ENCODE measurements at regions not wholly inside any gene's neighbourhood (a gene's known extent, or its start where the extent isn't known, plus 50 kb on each side); places are given as distances from the start of the nearest gene placed in this dataset.

DNA sequence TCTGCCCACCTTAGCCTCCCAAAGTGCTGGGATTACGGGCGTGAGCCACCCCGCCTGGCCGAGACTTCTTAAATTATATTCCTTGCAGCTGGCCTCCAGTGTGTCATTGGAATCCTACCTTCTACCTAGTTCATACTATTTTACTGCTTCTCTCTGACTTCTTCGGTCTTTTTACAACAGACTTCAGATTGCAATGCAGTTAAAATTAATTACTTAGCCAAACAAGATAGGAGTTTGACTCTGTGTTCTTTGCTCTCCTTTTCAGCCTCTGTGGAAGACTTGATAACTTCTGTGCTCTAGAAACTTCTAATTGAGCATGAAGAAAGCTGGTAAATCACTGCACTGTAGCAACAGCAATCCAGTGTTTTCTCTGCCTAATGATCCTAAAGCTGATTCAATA, 199.5 kb downstream of the GASK1B start:
- no peak for DNase-seq (ENCODE audit: low read depth, low spot score)

DNA sequence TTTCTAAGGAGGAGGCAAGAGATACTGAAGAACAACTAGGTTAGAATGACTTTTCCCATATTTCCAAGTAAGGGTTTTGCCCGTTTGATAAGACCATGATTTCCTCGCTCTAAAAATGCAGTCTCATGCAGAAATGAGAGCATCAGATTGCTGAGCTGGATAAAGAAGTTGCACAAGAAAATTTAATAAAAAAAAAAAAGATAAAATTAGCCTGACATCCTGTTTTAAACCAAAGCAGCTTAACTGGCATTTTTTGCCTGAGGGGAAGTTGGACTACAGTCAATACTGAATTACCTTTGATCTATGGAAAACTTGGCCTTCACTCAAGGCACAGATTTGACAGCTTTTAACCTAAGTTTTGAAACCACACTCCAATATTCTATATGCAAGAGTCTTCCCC, 208.4 kb downstream of the GASK1B start:
- DNase-seq (ENCODE audit: low read depth, low spot score): no peak

DNA sequence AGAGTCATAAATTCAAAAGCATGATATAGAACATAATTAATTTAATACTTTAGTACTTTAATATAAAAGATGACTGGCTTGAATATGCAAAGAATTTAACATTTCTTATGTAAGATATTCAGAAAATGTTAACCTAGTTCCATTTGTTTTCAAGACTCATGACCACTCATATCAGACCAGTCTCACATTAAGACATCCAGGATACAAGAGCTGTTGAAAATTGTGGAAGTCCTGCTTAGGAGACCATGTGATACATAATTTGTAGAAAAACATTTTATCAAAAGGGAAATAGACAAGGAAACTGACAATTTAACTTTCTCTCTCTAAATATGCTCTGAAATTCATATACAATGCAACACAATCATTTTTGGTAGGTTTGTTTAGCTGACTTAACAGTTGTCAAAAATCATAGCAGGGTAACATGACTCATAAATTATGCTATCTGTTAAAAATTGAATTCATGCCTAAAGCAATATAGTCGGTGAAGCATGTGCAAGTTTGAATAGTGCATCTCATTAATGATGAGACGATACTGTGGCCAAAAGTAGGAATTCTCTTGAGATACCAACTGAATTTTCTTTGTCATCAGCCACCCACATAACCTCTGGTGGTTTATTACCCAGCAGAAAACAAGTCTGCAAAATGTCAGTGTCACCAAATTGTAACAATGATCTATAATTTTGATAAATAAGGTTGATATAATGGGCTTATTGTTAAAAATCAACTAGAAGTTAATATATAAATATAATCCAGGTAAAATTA, 211.4 kb downstream of the GASK1B start:
- no peak for DNase-seq (ENCODE audit: low read depth, low spot score)

- DNase-seq (ENCODE audit: low read depth, low spot score): no peak
These were observed 214.9 kb downstream of the GASK1B start for GRCh38 chr4:157957905-157958304.

- DNase-seq (ENCODE audit: low read depth, low spot score): no peak
These were observed 230.8 kb downstream of the GASK1B start for GRCh38 chr4:157942017-157942416.

DNA sequence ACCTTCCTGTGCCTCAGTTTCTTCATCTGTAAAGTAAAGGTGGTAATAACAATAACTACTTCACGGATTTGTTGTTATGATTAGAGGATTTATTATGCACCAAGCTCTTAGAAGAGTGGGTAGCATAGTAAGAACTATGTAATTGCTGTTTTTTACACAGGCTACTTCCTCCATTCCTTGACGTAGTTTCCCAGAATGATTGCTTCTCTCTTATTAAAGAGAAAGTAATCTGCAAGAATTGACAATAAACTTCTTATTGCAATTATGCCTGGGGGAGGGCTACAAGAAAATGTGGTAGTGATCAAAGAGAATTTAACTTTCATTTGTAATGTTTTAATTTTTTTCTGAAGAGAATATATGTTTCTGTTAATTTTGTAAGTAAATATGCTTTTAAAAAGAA, 238.7 kb downstream of the GASK1B start:
- DNase-seq (ENCODE audit: low read depth, low spot score): no peak

DNA sequence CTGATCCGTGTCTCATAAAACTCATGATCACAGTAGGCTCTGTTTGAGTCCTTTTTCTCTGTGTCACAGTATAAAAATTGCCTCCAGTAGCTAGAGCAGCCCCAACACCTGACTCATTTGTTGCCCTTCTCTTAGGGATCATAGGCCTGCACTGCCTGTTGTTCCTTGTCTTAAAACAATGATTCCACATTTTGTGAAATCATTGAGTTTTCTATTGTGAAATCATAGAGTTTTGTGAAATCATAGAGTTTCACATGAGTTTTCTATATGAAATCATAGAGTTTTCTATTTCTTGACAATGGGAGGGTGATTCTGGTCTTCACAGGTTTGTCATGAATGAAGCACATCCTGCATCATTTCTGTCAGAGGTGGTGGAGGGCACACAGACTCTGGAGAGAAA, 239.9 kb downstream of the GASK1B start:
- no peak for DNase-seq (ENCODE audit: low read depth, low spot score)

- DNase-seq (ENCODE audit: low read depth, low spot score): no peak
These were observed 243.3 kb downstream of the GASK1B start for GRCh38 chr4:157929486-157929885.

- no peak for DNase-seq (ENCODE audit: low read depth, low spot score)
These were observed 254.6 kb downstream of the GASK1B start for GRCh38 chr4:157918036-157918832.

DNA sequence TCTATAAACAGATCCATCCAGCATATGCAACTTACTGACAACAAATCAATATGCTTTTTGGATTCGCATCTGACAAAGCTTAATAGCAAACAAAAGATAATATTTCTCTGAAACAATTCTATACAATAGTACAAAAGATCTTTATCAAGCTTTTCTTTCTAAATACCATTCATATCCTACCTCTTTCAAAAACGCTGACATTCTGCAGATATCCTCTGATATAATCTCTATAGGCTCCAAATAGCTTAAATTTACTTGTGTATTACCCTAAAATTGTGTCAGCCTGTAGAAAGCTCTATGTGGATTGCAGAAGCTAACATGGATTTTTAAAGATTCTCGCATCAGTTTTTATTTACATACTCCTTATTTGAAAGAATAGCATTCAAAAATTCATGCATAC, 260.6 kb downstream of the GASK1B start:
- DNase-seq (ENCODE audit: low read depth, low spot score): no peak

- DNase-seq (ENCODE audit: low read depth, low spot score): no peak
These were observed 261.2 kb downstream of the GASK1B start for GRCh38 chr4:157911662-157912061.

- DNase-seq (ENCODE audit: low read depth, low spot score): no peak
These were observed 264.1 kb downstream of the GASK1B start for GRCh38 chr4:157908691-157909090.

- DNase-seq (ENCODE audit: low read depth, low spot score): no peak
These were observed 264.8 kb downstream of the GASK1B start for GRCh38 chr4:157908031-157908430.

DNA sequence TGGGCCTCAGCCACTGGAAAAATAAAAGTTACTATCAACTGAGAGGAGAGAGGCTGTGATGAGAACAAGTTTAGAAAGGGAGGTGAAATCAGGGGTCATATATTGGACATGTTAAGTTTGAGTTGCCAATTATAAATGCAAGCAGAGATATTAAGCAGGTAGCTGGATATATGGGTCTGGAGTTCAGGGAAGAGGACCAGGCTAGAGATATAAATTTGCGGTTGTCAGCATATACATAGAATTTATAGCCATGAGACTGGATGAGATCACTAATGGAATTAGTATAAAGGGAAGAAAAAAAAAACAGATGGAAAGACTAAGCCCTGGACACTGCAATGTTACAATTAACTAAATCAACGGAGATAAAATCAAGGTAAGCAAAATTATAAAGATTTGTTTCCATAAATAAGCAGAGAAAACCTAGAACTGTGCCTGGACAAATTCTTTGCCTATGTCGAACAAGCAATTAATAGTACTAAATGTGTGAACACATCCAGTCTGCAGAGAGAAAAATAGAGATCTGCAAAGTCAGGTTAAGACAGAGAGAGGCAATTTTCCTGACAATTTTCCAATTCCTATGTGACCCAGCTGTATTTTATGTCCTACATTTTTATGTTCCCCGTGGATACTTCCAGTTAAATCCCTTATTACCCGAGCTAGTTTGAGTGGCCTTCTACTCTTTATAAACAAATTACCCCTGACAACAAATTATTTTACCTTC, 265.4 kb downstream of the GASK1B start:
- no peak for DNase-seq (ENCODE audit: low read depth, low spot score)

DNA sequence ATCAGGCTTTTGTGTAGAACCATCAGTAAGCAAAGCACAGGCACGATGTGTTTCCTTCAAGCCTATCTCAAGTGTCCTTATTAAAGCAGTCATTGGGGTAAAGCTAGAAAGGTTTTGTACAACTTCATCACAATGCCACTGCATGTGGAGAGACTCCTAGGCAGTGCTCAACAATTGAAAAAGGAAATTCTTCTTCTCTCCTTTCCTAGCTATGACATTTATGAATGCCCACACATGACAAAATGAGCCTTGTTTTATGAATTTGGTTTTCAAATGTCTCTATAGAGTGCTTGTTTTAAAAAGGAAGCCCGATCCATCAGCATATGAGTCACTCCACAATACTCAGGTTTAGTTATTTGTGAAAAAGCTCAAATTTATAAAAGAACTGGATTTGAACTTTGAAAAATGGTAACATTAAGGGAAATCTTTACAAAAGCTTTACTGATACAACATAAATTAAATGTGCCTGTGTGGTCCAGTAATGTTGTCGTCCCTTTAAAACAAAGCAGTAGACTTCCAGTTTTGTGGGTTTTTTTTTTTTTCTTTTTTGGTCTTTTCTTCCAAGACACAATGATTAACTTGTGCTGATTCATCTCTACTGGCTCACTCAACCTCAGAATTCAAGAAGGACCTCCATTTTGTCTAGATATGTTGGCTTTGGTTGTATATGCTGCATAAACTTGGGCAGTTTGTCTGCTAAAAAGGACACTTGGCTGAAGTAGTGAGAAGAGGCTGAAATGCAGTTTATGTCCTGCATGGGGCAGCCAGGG, 273.8 kb downstream of the GASK1B start:
- peak; percentile 32 for DNase-seq (ENCODE audit: low read depth, low spot score)

GRCh38 chr4:157897855-157898370, 274.9 kb downstream of the GASK1B start:
- DNase-seq (ENCODE audit: low read depth, low spot score): no peak

DNA sequence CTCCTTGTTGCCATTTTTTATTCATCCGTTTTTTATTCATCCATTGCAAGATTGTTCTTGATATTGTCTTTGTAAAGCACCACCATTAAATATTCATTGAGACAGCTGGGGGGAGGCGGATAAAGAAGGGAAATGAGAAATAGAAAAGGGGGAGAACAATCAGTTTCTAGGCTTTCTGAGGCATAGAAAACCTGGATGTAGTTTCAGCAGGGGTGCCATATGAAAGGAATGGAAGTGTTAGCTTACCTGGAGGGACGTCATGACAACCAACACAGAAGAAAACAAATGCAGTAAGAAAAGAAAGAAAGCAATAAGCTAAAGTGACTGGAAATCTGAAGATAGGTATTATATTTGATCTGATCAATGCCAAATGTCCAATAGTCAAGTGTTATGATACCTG, 276.1 kb downstream of the GASK1B start:
- no peak for DNase-seq (ENCODE audit: low read depth, low spot score)

DNA sequence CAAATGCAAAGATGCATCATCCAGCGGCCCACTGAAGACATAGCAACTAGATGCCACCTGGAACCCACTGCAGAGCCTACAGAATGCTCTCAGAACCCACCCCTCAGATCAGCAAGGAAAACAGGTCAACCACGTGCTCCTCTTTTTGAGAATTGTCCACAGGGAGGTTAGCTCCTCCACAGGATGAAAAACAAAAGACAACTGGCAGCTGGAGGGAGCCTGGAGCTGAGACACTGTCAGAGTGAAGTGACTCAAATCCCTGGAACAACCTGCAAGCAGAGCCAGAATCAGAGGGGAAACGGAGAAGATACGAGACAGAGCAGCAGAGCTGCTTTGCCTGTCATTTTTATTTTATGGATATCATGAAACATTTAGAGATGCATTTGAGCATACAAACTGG, 277.6 kb downstream of the GASK1B start:
- no peak for DNase-seq (ENCODE audit: low read depth, low spot score)

- DNase-seq (ENCODE audit: low read depth, low spot score): no peak
These were observed 283.0 kb downstream of the GASK1B start for GRCh38 chr4:157889788-157890187.

DNA sequence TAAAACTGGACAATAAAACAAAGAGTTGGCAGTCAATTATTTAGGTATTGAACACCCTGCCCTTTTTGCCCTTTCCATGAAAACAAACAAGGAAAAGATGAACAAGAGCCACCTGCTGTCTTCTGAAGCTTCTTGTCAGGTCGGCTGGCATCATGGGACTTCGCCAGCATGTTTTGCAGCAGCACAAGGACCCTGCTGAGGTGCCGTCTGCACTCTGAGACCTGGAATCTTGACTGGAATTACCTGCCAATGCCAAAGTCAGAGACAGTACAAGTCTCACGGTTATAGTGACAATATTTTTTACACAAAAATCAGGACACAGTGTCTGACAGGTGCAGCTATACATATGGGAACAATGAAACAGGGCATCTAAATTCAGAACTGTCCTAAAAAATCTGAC, 284.5 kb downstream of the GASK1B start:
- DNase-seq (ENCODE audit: low read depth, low spot score): no peak

DNA sequence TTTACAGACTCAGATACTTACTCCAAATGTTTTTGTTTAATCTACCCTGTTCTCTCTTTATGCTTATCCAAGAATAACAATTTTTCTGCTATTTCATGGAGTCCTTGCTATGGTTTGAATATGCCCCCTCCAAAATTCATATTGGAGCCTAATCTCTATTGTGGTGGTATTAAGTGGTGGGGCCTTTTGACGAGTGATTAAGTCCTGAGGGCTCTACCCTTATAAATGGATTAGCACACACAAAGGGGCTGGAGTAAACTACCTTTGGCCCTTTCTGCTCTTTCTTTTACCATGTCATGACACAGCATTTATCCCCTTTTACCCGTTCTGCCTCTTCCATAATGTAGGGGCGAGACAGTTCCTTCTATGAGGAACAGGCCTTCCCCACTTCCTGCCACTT, 285.5 kb downstream of the GASK1B start:
- no peak for DNase-seq (ENCODE audit: low read depth, low spot score)

GRCh38 chr4:157886645-157887044, 286.2 kb downstream of the GASK1B start:
- no peak for DNase-seq (ENCODE audit: low read depth, low spot score)
